Stimulated activated CD4-positive, alpha-beta T cell treated with anti-CD3 and anti-CD28 coated beads, Interleukin-15, amount 100 ng/mL, for 24 hours (primary cell): ENCODE measurements at regions not wholly inside any gene's neighbourhood (a gene's known extent, or its start where the extent isn't known, plus 50 kb on each side); places are given as distances from the start of the nearest gene placed in this dataset.
"Not testable (repeated sequence)": the region's sequence is repeated elsewhere in the genome, so short reads cannot be mapped to it uniquely, and the experiment has no call there.

Experiments
- DNase-seq: peaks from one replicate; pipeline ENCODE4 v3.0.0-alpha.2; 2020

DNA sequence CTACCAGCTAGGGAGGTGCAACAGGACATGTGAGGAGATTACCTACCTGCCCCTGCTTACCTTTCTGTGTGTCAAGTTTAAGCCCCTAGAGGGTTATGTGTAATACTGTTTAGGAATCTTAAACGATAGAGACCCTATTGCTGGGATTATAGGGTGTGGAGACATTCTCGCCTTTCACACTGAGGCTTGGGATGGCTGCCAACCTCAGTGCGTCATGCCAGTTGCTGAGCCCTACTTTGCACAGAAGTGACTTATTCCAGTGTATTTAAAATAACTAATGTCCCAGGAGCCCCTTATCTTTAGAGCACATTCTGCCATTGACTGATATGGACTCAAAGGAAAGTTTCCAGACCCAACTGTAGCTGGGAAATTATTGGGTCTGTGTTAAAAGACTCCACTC lies 76.6 kb upstream of the XPA start:
- DNase-seq, result no peak

- no peak for DNase-seq
Measured at GRCh38 chr9:97774673-97775072, 77.5 kb upstream of the XPA start.

DNA sequence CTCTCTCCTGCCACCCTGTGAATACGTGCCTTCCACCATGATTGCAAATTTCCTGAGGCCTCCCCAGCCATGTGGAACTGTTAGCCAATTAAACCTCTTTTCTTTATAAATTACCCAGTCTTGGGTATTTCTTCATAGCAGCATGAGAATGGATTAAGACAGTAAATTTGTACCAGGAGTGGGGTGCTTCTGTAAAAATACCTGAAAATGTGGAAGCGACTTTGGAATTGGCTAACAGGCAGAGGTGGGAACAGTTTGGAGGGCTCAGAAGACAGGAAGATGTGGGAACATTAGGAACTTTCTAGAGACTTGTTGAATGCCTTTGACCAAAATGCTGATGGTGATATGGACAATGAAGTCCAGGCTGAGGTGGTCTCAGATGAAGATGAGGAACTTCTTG lies 74.3 kb upstream of the FOXE1 start:
- DNase-seq, result not testable (repeated sequence)

DNA sequence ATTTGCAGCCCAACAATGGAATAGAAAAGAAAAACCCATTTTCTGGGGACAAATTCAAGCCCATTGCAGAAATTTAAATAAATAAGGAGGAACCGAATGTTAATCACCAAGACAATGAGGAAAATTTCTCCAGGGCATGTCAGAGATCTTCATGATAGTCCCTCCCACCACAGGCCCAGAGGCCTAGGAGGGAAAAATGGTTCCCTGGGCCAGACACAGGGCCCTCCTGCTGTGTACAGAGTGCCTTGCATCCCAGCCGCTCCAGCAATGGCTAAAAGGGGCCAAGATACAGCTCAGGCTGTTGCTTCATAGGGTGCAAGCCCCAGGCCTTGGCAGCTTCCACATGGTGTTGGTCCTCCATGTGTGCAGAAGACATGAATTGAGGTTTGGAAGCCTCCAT lies 73.4 kb upstream of the FOXE1 start:
- no peak for DNase-seq

DNA sequence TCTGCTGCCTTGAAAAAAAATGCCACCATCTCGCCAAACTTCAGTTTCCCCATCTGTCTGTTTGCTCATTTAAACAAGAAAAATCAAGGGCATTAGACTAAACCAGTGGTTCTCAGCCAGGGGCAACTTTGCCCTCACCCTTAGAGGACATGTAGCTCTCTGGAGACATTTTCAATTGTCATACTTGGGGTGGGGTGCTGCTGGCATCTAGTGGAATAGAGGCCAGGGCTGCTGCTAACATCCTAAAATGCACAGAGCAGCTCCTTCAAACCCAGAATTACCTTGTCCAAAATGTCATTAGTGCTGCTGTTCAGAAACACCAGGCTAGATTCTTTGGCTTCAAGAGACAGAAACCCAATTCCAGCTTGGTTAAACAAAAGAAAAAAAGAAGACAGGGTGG lies 71.1 kb upstream of the FOXE1 start:
- DNase-seq, result no peak

DNA sequence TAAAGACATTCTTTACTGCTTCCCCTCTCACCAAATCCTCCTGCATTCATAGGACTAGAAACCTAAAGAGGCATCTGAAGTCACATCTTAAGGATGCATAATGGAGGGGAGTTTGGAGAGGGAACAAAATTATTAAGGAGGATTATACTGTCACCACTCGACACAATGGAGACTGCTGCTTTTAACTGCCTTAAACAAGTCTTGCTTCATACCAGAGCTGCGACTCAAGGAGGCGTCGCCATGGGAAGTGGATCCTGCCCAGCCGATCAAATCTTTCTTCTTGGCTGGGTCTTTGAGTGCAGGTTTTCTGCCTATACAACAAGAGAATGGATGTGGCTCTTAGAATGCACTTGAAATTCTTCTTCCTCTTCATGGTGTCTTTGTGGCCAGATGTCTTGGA lies 66.7 kb upstream of the FOXE1 start:
- DNase-seq, result no peak

GRCh38 chr9:97787551-97787950 lies 65.5 kb upstream of the FOXE1 start:
- DNase-seq, result no peak

DNA sequence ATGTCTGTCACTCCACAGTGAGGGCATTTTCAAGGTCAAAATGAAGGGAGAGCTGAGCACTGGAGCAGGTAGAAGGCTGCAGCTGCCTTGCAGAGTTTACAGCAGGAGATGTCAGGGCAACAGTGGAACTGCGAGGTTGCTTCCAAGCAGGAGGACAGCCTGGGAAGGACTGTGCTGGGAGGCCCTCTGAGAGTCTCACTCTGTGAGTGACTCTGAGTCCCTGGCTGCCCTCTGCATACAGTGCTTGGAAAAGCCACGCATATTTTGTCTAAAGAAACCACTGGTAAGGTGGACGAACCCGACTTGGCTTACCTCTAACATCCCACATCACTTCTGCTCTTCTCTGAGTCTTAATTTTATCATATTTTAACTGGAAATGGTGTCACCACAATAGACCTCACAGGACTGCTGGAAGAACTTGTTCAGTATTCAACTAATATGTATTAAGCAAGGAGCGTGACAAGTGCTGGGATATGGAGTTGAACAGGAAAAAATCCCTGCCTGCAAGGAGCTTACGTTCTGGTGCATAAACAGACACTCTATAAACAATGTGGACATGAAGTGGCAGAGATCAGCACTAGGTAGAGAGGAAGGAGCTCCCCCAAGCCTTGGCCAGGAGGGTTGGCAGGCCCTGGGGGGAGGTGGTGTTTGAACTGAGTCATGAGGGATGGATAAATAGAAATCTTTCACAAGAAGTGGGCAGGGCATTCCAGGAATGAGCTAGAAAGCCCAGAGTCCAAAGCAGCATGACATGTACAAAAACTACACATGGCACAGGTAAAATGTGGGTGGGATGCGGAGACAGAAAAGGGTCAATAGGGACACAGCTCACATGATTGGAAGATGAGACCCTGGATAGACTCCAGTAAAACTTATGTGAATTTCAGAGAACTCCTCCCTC lies 64.0 kb upstream of the FOXE1 start:
- DNase-seq, result no peak

GRCh38 chr9:97790542-97790941 lies 62.5 kb upstream of the FOXE1 start:
- no peak for DNase-seq

DNA sequence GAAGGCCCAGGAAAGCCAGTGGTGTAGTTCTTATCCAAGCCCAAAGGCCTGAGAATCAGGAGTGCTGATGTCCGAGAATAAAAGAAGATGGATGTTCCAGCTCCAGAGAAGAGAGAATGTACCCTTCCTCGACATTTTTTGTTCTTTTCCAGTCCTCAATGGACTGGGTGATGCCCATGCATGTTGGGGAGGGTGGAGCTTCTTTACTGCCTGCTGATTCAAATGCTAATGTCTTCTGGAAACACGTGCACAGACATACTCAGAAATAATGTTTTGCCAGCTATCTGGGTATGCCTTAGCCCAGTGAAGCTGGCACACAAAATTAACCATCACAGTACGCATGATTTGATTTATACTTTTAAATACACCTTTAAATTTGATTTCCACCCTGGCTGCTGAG lies 61.5 kb upstream of the FOXE1 start:
- no peak for DNase-seq

DNA sequence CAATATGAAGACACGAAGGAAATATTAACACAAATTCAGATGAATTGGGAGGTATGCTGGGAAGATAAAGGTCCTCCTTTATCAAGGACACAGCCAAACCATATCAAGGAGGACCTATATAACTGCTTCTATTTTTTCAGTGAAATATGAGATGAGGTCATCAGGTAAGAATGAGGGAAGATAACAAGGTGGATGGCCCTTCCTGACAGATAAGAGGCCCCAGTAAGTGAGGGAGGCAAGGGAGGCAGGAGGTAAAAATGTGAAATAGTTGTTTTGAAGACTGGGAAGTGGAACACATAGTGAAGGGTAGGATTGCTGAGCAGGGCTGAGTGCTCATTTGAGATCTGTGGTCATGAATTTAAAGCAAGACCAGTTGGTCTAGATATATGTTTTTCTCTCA lies 60.0 kb upstream of the FOXE1 start:
- DNase-seq, result no peak

DNA sequence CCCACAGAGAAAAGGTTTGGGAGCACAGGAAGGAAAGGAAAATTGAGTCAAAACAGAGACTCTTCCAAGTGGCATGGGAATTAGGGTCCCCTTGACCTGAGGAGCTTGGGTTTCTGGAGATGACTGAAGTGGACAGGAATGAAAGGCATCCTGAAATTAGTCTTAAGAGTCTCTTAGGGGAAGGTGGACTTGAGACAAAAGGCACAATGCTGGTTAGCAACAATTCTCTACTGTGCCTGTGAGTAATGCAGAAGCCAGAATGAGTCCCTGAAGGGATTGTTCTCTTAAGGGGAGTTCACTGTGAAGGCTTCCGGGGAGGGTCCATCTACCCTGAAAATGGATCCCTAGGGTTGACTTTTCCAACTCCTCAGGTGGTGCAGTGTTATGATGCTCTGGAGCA lies 58.4 kb upstream of the FOXE1 start:
- no peak for DNase-seq

- DNase-seq, result not testable (repeated sequence)
Measured at GRCh38 chr9:97796176-97796575, 56.9 kb upstream of the FOXE1 start.

DNA sequence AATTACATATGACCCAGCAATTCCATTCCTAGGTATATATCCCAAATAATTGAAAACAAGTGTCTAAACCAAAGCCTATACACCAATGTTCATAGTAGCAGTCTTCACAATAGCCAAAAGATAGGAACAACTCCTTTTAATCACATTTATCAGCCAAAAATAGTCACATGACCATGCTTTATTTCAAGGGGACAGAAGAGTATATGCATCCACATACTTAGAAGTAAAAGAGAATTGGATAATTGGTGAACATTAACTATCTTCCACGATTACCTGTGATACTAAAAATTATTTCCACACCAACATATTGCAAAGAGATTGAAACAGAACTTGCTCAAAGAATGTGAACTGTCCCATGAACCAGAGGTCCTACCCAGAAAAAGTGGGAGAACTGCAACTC lies 51.8 kb upstream of the FOXE1 start:
- no peak for DNase-seq

- DNase-seq, result no peak
Measured at GRCh38 chr9:97802276-97802675, 50.8 kb upstream of the FOXE1 start.

DNA sequence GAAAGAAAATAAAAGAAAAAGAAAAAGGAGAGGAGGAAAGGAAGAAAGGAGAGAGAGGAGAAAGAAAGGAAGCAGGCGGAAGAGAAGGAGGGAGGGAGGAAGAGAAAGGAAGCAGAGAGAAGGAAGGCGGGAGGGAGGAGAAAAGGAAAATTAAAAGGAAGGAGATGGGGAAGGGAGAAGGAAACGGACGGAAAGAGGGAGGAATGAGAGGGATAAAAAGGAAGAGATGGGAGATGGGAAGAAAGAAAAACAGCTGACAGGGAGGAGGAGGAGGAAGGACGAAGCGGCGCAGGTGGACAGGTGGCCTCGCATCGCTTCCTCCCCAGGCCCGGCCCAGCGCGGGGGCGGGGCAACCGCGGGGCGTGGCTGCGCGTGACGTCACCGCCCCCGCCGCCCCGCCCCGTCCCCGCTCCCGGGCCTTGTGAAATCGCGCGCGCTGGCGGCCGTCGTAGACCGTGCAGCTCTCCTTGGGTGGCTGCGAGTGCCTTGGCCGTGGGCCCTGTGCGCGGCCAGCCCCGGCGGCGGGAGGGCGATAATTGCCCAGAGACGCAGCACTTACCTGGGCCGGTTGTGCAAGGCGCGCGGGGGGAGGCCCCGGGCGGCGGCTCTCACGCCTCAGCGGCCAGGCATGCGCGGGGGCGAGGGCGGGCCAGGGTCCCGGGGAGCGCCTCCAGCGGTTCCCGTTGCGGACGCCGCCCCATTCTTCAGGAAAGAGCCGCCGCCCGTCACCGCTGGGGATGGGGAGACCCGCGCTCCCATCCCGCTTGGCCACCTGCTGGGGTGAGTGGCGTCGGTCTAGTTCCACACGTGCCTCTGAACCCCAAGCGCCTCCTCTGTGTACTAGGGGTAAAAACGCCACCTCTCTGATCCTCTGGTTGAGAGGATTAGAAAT lies 49.6 kb upstream of the FOXE1 start:
- peak; percentile 74 for DNase-seq
